ENCODE measurements at regions not wholly inside any gene's neighbourhood (a gene's known extent, or its start where the extent isn't known, plus 50 kb on each side); places are given as distances from the start of the nearest gene placed in this dataset.

DNA sequence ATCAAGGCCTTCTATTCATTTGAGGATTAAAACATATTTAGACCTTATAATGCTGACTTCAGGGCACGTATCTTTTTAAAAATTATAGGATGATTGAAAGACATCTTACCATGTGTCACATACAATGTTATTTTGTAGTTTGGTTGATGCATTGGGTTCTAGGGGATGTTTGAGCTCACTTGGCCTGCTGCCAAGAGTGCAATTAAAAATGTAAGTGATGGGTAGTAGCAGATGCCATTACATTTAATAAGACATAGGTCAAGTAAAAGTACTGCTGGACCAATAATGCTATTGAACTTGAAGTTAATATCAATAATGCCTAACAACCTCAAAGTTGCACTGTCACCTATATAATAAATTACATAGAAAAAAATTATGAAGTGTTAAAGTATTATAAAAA is 616.5 kb upstream of the RGS18 start:
- Mint-ChIP-seq H3K36me3 (ENCODE audit: insufficient read depth) (peaks cover 2% of the 10 kb centered on the region), H3K4me1 (ENCODE audit: low read depth) (no peaks in the 10 kb centered on the region), H3K4me3 (ENCODE audit: low read depth) (no peak overlapping the region), H3K9me3 (ENCODE audit: low read depth) (peaks cover 10% of the 10 kb centered on the region), H3K27ac (no peak overlapping the region), H3K27me3 (no peaks in the 10 kb centered on the region)
- TF ChIP-seq, protein P1, sequence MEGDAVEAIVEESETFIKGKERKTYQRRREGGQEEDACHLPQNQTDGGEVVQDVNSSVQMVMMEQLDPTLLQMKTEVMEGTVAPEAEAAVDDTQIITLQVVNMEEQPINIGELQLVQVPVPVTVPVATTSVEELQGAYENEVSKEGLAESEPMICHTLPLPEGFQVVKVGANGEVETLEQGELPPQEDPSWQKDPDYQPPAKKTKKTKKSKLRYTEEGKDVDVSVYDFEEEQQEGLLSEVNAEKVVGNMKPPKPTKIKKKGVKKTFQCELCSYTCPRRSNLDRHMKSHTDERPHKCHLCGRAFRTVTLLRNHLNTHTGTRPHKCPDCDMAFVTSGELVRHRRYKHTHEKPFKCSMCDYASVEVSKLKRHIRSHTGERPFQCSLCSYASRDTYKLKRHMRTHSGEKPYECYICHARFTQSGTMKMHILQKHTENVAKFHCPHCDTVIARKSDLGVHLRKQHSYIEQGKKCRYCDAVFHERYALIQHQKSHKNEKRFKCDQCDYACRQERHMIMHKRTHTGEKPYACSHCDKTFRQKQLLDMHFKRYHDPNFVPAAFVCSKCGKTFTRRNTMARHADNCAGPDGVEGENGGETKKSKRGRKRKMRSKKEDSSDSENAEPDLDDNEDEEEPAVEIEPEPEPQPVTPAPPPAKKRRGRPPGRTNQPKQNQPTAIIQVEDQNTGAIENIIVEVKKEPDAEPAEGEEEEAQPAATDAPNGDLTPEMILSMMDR (IDR thresholded peaks at IDR 0.05; ENCODE audit: unreplicated experiment) = no peak
- no peak for DNase-seq (ENCODE audit: low spot score, unreplicated experiment)

DNA sequence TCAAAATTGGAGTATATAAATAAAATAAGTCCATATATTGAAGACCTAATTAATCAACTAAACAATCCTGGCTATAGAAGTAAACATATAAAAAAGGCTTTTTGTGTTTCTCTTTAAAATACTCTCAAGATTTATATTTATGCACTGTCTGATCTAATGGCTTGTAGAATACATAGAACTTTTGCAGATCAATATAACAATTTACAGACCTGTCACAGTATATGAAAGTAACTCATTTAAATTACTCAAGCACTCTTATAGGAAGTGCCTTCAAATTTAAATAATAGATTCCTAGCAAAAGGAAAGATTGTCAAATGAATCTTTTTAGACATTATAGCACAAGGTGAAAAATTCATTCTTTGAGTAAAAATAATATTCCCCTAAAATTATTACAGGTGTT is 615.8 kb upstream of the RGS18 start:
- DNase-seq (ENCODE audit: low spot score, unreplicated experiment) = no peak
- H3K9me3 Mint-ChIP-seq (ENCODE audit: low read depth) = peaks cover 5% of the 10 kb centered on the region
- H3K4me1 Mint-ChIP-seq (ENCODE audit: low read depth) = no peaks in the 10 kb centered on the region
- no peak overlapping the region for H3K27ac Mint-ChIP-seq
- H3K27me3 Mint-ChIP-seq = no peaks in the 10 kb centered on the region
- TF ChIP-seq, protein P1 (IDR thresholded peaks at IDR 0.05; ENCODE audit: unreplicated experiment) = no peak
- H3K36me3 Mint-ChIP-seq (ENCODE audit: insufficient read depth) = no peaks in the 10 kb centered on the region
- H3K4me3 Mint-ChIP-seq (ENCODE audit: low read depth) = no peak overlapping the region

DNA sequence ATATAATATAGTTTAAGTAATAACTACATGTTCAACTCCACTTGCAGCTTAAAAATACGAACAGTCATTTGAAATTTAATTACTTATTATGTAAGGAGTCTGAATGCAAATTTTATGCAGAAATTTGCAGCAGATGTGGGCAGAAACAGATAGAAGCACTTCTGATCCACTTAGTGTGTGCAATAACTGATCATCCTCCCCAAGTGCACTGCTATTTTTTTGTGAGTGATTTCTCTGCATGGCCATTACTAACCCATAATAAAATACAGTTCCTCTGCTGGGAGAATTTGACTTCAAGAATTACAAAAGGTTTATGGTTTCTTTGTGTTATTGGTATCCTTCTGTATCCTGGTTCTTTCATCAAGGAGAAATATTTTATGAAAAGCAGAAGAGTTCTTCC is 611.5 kb upstream of the RGS18 start:
- no peak overlapping the region for H3K27ac Mint-ChIP-seq
- no peak for DNase-seq (ENCODE audit: low spot score, unreplicated experiment)
- no peaks in the 10 kb centered on the region for H3K4me1 Mint-ChIP-seq (ENCODE audit: low read depth)
- no peak overlapping the region for H3K4me3 Mint-ChIP-seq (ENCODE audit: low read depth)
- no peaks in the 10 kb centered on the region for H3K27me3 Mint-ChIP-seq
- no peaks in the 10 kb centered on the region for H3K9me3 Mint-ChIP-seq (ENCODE audit: low read depth)
- H3K36me3 Mint-ChIP-seq (ENCODE audit: insufficient read depth) = no peaks in the 10 kb centered on the region
- TF ChIP-seq, protein P1 (IDR thresholded peaks at IDR 0.05; ENCODE audit: unreplicated experiment) = no peak

DNA sequence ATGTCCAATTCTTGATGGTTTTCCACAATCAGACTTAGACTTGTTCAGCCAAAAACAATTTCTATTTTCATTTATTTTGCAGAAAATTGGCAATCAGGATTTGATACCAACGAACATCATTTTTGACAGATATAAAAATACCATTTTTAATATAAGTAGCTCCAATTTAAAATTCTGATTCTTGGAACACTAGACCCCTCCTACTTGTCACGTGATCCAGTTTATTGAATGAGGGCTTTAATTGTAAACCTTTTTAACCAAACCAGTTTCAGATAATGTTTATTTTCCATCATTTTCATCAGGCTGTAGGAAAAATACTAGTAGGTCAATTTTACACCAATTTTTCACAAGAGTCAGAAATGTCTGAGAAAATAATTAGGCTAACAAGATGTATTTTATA is 607.2 kb upstream of the RGS18 start:
- H3K4me1 Mint-ChIP-seq (ENCODE audit: low read depth) = no peaks in the 10 kb centered on the region
- no peak overlapping the region for H3K27ac Mint-ChIP-seq
- no peak overlapping the region for H3K4me3 Mint-ChIP-seq (ENCODE audit: low read depth)
- no peaks in the 10 kb centered on the region for H3K27me3 Mint-ChIP-seq
- H3K36me3 Mint-ChIP-seq (ENCODE audit: insufficient read depth) = no peaks in the 10 kb centered on the region
- no peak for DNase-seq (ENCODE audit: low spot score, unreplicated experiment)
- TF ChIP-seq, protein P1 (IDR thresholded peaks at IDR 0.05; ENCODE audit: unreplicated experiment) = no peak
- H3K9me3 Mint-ChIP-seq (ENCODE audit: low read depth) = no peaks in the 10 kb centered on the region

DNA sequence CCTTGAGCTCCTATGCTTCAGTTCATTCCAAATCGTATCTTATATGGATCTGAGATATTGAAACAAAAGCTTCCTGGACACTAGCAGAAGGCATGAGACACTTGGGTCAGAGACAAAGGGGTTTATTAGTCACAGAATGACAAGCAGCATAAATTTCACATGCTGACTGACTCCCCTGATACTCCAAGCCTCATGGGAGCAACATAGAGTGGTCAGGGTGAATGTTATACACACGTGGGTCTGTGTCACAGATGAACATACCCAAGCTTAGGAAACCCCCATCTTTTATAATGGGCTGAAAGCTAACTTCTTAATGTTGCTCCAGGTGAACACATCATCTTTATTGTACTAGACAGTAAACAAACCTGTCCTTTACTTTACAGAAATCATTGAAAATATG is 599.9 kb upstream of the RGS18 start:
- Mint-ChIP-seq H3K4me3 (ENCODE audit: low read depth) (no peak overlapping the region), H3K27me3 (no peaks in the 10 kb centered on the region), H3K36me3 (ENCODE audit: insufficient read depth) (no peaks in the 10 kb centered on the region), H3K9me3 (ENCODE audit: low read depth) (no peaks in the 10 kb centered on the region), H3K4me1 (ENCODE audit: low read depth) (no peaks in the 10 kb centered on the region), H3K27ac (no peak overlapping the region)
- DNase-seq (ENCODE audit: low spot score, unreplicated experiment) = no peak
- TF ChIP-seq, protein P1 (IDR thresholded peaks at IDR 0.05; ENCODE audit: unreplicated experiment) = no peak

Measured in progenitor cell of endocrine pancreas (in vitro differentiated cells).